ENCODE measurements at regions not wholly inside any gene's neighbourhood (a gene's known extent, or its start where the extent isn't known, plus 50 kb on each side); places are given as distances from the start of the nearest gene placed in this dataset.

GRCh38 chr1:219313961-219314360, 140.3 kb downstream of the LYPLAL1 start:
- no peak for TF ChIP-seq SIN3A (conservative IDR thresholded peaks at IDR 0.05 in 1 of 2, IDR thresholded peaks at IDR 0.05 in 1 of 2; ENCODE audit: low read depth in 1 of 2, low read length in 2 of 2)
- no peak for TF ChIP-seq POLR2AphosphoS5 (IDR thresholded peaks at IDR 0.05; ENCODE audit: low read depth, low read length)
- TF ChIP-seq TBP (IDR thresholded peaks at IDR 0.05; ENCODE audit: low read depth, low read length) = no peak
